ENCODE measurements at regions not wholly inside any gene's neighbourhood (a gene's known extent, or its start where the extent isn't known, plus 50 kb on each side); places are given as distances from the start of the nearest gene placed in this dataset.

DNA sequence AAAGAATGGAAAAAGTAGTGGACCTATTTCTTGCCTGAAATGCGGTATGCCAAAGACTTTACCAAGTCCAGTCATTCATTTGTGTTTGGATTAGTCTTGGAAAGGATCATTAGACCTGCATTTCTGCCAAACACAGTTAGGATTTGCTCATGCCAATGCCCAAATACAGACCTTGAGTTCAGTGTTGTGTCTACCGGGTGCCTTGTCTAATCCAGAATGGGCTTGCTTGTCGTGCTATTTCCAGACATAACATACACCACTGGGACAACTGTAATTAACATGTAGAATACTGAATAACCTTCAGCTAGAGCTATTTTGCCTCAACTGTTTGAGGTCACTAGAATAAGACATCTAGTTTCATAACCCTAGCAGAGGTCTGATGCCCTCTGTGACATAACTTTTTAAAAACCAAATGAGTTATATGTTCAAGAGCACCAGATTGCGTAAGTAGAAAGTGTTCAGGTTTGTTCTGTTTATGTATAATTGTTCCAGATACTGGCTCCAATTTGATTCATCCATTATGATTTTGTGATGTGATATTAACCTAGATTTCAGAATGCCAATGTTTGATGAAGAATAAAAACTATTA, 145.3 kb upstream of the DPH6 start:
- WGBS, 5 donors: 39 to 65% (median 46%) methylated on average over 4 of the region's 4 CpGs
- intact Hi-C loops (cut with DNase I; ENCODE audit: low total_unique reads): no loop called here
- Histone ChIP-seq H3K27me3 (no peaks in the 10 kb centered on the region), H3K27ac (peak overlapping the region; percentile 64 to 83 (median 79)), H3K9me3 (no peaks in the 10 kb centered on the region), H3K4me3 (no peak overlapping the region), H3K36me3 (no peaks in the 10 kb centered on the region), H3K4me1 (peaks cover 0 to 45% (median 29%) of the 10 kb centered on the region in 4 donors)
- TF ChIP-seq POLR2AphosphoS5 (IDR thresholded peaks at IDR 0.05) (no peak), POLR2A (IDR thresholded peaks at IDR 0.05) (no peak), EP300 (IDR thresholded peaks at IDR 0.05) (no peak)
- TF ChIP-seq, protein P1, sequence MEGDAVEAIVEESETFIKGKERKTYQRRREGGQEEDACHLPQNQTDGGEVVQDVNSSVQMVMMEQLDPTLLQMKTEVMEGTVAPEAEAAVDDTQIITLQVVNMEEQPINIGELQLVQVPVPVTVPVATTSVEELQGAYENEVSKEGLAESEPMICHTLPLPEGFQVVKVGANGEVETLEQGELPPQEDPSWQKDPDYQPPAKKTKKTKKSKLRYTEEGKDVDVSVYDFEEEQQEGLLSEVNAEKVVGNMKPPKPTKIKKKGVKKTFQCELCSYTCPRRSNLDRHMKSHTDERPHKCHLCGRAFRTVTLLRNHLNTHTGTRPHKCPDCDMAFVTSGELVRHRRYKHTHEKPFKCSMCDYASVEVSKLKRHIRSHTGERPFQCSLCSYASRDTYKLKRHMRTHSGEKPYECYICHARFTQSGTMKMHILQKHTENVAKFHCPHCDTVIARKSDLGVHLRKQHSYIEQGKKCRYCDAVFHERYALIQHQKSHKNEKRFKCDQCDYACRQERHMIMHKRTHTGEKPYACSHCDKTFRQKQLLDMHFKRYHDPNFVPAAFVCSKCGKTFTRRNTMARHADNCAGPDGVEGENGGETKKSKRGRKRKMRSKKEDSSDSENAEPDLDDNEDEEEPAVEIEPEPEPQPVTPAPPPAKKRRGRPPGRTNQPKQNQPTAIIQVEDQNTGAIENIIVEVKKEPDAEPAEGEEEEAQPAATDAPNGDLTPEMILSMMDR (IDR thresholded peaks at IDR 0.05): no peak
- DNase-seq: no peak

DNA sequence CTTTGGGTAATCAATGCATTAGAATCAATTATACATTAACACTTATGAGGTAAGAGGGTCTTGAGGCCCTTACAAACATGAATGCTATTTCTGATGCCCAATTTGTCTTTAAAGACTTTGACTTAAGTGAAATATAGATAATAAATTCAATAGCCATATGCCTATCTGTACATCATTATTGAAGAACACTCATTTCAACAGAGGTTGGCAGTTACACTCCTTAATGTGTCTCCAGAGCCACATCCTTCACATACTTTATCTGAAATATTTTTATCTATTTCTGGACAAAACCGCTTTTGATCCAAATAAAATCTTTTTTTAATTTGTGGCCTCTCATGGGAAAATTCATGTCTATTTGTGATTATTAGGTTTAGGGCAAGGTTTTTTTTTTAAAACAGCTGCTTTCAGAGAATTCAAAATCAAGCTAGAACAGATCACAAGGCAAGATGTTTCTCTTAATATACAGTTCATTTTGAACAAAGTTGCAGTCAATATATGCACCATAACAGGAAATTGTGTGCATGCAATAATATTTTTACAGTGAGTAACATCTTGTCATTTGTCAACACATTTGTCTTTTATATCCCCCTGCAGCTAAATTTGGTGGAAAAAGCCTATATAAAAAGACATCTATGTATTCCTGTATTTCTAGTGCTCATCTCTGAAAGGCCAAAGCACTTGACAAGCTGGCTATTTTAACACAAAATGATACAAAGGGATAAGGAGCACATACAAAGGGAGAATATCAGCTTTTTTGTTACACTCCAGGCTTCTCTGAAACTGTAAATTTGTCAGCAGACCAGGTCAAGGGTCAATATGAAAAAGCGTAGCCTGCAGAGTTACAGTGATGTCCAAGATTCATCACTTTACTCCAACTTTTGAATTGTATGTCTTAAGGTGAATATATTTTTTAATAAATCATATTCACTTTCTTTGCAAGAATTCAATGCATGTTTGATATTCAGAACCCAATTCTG, 146.2 kb upstream of the DPH6 start:
- no peaks in the 10 kb centered on the region for H3K9me3 ChIP-seq
- TF ChIP-seq EP300 (IDR thresholded peaks at IDR 0.05) (no peak), POLR2A (IDR thresholded peaks at IDR 0.05) (no peak), POLR2AphosphoS5 (IDR thresholded peaks at IDR 0.05) (no peak)
- 87 to 91% (median 89%) methylated on average over 2 of the region's 2 CpGs for WGBS, 5 donors
- intact Hi-C loops (cut with DNase I; ENCODE audit: low total_unique reads): no loop called here
- no peaks in the 10 kb centered on the region for H3K36me3 ChIP-seq
- H3K27me3 ChIP-seq: no peaks in the 10 kb centered on the region
- peak overlapping the region in 3 of 5 donors; percentile 73 to 82 (median 79) for H3K27ac ChIP-seq
- no peak for DNase-seq
- no peak overlapping the region for H3K4me3 ChIP-seq
- H3K4me1 ChIP-seq: peaks cover 0 to 45% (median 33%) of the 10 kb centered on the region in 4 donors

DNA sequence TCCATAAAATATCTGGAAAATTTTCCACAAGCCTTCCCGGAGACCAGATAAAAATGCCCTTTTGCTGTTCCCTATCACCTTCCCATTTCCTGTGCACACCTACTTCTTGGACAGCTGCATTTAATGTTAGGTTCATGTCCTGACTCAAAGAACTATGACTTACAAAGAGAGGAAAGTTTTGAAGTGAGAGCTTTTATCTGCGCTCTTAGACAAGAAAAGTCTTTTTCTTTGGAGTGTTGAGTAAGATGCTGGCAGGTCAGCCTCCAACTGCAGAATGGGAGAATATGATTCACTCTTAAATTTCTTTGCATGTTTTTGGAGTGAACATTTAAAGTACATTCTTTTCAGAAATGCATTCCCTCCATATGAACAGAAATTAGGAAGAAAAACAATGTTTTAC, 147.3 kb upstream of the DPH6 start:
- TF ChIP-seq EP300 (IDR thresholded peaks at IDR 0.05) (no peak), POLR2AphosphoS5 (IDR thresholded peaks at IDR 0.05) (no peak), POLR2A (IDR thresholded peaks at IDR 0.05) (no peak)
- TF ChIP-seq, protein P1 (IDR thresholded peaks at IDR 0.05): no peak
- no peaks in the 10 kb centered on the region for H3K9me3 ChIP-seq
- intact Hi-C loops (cut with DNase I; ENCODE audit: low total_unique reads): no loop called here
- no peak overlapping the region for H3K4me3 ChIP-seq
- H3K27me3 ChIP-seq: no peaks in the 10 kb centered on the region
- no peak overlapping the region for H3K27ac ChIP-seq
- H3K36me3 ChIP-seq: no peaks in the 10 kb centered on the region
- no peak for DNase-seq
- WGBS, 5 donors: 19 to 65% (median 52%) methylated on average over 2 of the region's 2 CpGs
- peaks cover 1 to 56% (median 43%) of the 10 kb centered on the region in 4 donors for H3K4me1 ChIP-seq

DNA sequence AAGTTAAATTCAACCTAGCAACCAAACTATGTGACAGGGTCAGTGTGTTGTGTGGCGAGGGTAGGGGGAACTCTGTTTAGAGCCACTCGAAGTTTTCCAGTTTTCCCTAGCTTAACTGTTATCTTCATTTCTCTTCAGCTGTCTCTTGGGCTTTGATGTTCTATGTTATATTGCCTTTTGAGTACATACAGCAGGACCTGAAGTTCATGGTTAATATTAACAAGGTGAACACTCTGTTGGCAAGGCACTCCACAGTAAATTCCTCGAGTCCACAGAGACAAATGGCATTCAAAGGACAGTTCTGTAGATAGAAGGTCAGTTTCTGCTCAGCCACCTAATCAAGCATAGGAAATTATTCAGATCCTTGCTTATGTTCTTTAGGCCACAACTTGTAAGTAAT, 147.9 kb upstream of the DPH6 start:
- Histone ChIP-seq H3K27ac (no peak overlapping the region), H3K36me3 (no peaks in the 10 kb centered on the region), H3K27me3 (no peaks in the 10 kb centered on the region), H3K4me3 (no peak overlapping the region), H3K4me1 (peaks cover 6 to 62% (median 48%) of the 10 kb centered on the region in 4 donors), H3K9me3 (no peaks in the 10 kb centered on the region)
- DNase-seq: peak in 1 of 2 donors; percentile 40
- intact Hi-C loops (cut with DNase I; ENCODE audit: low total_unique reads): no loop called here
- TF ChIP-seq POLR2A (IDR thresholded peaks at IDR 0.05) (no peak), POLR2AphosphoS5 (IDR thresholded peaks at IDR 0.05) (no peak)
- TF ChIP-seq, protein P1 (IDR thresholded peaks at IDR 0.05): no peak
- WGBS, 5 donors: 40 to 50% (median 42%) methylated on average over 3 of the region's 3 CpGs
